NCI-H1105 treated with DMSO at 0.1 percent for 48 hours (cell line): ENCODE measurements at regions not wholly inside any gene's neighbourhood (a gene's known extent, or its start where the extent isn't known, plus 50 kb on each side); places are given as distances from the start of the nearest gene placed in this dataset.

ENCODE experiments used
- DNase-seq: peaks from one replicate; lab custom pipeline; 2025; lab: John Stamatoyannopoulos, UW

DNA sequence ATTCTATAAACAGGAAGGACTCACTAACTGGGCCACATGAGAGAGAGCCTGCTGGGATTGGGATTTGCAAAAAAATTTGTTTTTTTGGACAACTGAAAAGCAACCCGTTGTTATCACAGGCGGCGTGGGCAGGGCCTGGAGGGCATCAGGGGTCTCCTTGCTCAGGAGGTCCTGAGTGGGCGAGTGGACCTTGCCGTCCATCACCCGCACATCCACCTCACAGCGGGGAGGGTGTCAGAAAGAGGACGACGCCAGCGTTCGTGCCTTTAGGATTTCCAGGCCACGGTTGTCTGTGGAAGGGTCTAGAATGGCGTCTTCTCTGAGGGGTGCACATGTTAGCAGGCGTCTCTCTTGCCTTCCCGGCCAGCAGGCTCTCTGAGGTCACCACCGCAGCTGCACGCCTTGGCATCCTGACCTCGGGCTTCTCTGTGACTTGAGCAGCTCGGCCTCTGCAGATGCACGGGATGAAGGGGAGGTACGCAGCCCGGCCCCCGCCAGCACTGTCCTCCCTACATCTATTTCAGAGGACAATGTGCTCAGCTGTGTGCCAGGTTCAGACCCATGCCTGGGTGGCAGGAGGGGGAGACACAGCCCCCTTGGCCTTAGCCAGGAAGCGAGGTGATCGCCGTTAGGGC is 749.5 kb downstream of the BRD1 start:
- no peak for DNase-seq

DNA sequence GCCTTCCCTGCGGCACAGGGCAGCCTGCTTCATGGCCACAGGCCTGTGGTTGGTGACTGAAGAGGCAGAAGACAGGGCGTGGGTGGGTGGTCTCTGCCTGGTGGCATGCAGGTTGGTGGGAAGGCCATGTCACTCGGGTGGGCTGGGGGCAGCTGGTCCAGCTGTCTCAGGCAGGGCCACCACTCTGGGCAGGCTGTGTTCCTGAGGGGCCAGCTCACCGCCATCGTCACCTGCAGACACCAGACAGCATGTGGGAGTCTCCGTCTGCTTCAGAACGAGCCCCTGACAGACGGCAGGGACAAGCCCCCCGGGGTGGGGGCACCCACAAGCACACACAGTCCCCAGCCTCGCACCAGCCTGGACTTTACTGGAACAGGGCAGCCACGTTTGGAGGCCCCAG is 750.1 kb downstream of the BRD1 start:
- DNase-seq = no peak

DNA sequence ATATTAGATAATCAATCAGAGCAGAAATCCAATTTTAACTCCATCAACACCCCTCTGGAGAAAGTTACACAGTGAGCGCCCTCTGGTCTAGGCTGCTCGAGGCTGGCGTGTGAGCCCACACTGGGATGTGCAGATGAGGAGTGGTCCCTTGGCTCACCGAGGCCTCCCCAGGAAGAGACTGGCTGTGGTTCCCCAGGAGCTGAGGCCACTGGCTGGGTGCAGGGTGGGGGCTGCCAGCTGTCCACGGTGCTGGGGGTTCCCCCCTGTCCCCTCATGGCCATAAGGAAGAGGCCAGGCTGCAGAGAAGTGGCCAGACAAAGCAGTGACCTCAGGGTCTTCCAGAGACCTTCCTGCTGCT is 750.7 kb downstream of the BRD1 start:
- no peak for DNase-seq

DNA sequence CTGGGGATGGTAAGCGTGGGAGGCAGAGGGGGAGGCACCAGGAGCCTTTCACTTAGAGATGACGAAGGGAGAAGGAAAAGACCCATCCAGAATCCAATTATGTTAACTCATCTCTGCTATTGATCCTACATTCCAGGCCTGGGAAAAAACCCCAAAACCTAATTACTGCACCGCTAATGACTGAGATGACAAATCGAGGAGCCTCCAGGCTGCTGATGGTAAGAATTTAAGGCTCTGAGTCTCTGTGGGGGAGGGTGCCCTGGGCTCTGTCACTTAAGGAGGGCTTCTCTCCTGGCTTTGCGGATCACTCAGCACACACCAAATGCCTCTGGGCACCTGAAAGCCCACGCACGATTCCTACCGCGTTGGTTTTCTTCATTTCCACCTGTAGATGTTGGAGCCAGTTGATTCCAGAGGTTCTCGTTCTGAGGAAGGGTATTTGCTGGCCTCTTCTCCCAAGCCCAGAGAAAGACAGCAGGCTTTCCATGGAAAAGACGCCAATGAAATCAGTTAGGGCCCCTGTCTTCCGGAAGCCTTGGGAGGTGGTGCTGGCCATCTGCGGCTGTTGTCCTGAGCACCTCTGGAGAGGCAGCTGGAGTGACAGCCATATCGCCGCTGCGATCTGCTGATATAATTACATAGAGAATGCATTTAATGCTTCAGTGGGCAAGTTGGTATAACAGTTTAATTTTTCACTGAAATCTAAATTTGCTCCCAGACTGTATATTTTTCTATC is 751.2 kb downstream of the BRD1 start:
- no peak for DNase-seq

DNA sequence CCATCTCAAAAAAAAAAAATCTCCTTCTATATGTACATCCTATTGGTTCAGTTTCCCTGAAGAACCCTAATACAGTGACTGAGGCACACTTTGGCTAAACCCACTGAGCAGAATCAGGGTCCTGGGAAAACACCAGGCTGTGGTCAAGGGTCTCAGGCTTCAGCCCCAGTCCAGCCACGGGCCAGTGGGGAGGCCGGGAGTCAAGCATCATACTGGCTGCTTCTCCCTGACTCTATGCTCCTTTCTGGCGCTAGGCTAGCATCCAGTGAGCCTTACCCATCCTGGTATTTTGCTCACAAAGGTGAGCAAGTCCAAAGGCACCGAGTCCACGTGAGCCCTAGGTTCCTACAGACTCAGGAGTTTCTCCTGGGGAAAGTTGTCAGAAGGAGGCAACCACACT is 752.5 kb downstream of the BRD1 start:
- no peak for DNase-seq

DNA sequence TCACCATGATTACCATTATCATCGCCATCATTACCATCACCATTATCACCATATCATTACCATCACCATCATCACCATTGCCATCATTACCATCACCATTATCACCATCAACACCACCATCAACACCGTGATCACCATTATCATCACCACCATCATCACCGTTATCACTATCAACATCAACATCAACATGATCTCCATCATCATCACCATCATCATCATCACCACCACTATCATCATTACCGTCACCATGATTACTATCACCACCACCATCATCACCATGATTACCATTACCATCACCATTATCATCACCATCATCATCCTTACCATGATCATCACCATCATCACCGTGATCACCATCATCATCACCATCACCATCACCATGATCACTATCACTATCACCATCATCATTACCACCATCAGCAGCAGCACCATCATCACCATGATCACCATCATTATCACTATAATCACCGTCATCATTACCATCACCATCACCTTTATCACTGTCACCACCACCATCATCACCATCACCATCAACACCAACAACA is 753.7 kb downstream of the BRD1 start:
- no peak for DNase-seq

DNA sequence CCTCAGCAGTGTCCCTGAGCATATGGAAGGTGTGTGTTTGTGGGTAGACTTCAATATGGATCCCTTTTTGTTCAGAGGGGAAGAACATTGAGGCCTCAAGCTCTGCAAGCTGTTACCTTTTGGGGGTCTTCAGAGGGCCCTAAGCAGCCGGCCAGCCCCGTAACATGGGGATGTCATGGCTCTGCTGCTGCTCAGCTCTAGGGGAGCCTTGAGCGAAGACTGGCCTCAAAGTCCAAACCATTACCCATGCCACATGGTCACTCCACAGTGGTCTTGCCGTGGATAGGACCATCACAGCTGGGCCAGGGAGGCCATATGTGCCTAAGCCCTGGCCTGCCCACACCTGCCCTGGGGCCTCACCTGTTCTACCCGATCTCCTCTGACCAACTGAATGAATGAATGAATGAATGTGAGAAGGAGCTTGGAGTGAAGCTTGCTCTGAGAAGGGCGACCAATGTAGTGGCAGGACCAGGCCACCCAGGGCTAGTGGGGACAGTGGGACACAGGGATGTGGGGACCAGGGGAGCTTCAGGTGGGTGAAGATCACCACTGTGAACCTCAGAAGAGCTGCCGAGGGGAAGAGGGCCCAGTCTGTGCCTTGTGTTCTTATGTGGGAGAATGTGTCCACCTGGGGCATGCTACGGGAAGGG is 754.6 kb downstream of the BRD1 start:
- DNase-seq = no peak

DNA sequence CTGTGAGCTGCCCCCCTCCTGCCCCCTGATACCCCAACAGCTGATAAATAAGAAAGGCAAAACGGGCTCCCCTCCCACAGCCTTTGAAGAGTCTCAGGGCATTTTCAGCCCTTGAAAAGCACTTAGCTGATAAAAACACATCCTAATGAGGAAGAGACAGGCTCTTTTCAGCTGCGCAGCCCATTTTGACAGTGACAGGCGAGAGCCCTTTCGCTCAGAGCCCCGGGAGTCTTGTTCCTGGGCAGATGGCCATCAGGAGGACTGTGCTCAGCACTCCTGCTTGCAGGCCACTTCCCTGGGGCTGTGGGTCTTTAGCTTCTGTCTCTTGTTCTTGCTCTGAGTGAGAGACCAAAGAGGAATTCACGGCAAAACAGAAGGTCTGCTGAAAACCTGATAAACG is 757.2 kb downstream of the BRD1 start:
- no peak for DNase-seq

DNA sequence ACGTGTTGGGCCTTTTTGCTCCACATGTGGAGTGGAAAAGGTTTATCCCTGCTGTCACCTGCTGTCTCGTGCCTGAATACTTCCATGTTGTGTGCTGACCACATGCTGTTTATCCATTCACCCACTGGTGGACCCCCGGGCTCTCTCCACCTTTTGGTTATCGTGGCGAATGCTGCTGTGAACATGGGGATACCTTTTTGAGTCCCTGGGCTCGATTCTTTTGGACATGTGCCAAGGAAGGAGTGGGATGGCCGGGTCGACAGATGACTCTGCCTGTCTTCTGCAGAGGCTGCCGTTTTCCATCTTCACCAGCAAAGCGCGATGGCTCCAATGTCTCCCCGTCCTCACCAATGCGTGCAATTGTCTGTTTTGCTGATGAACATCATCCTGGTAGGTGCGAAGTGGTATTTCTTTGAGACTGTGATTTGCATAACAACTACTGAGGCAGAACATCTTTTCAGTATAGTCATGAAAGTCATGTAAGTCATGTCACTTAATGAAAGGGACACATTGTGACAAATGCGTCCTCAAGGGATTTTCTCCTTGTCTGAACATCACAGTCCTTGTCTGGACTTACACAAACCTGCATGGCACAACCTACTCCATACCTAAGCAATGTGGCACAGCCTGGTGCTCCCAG is 758.7 kb downstream of the BRD1 start:
- DNase-seq = no peak

DNA sequence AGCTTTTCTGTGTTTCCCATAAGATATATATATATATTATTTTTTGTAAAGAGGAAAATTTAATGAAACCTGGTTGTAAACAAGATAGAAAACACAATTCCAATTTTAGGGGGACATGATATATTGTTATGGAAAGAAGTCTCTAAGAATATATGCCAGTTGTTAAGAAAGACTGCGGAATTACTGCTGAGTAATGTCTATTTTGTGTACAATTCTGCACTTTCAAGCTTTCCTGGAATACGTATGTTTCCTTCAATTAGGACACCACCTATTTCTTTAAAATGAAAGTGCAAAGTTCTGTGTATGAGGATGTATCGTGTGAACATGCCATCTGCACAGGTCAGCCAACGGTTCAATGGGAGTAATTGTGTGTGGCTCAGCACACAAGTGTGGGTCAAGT is 760.2 kb downstream of the BRD1 start:
- no peak for DNase-seq

DNA sequence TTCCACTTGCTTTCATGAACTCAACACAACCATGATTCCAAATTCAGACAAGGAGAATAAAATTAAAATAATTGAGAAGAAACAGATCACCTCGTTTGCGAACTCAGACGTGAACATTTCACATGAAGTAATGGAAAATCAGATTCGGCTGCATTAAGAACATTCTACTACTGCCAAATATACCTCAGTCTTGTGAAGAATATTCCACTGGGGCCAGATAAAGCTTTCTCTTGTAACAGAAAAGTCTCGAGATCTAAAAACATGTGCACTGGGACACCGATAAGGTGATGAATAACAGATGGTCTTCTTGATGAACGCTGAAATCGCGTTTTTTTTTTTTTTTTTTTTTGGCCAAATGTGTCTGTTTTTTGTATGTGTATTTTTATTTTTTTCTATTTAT is 761.1 kb downstream of the BRD1 start:
- DNase-seq = no peak

DNA sequence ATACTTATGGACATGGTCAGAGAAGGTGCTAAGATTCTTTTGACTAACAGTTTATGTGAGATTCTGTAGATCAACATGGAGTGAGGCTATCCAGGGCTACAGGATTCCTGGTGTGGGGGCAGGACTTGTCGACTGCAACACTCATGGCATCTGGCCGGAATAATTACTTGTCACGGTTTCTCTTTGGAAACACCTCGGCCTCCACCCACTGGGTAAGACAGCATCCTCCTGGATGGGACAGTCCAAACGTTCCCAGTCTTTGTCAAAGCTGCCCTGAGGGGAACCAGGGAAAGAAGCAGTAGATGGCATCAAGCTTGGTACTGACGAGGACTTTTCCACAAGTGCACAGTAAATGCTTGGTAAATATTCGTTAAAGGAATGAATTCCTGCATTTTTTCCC is 762.8 kb downstream of the BRD1 start:
- no peak for DNase-seq

DNA sequence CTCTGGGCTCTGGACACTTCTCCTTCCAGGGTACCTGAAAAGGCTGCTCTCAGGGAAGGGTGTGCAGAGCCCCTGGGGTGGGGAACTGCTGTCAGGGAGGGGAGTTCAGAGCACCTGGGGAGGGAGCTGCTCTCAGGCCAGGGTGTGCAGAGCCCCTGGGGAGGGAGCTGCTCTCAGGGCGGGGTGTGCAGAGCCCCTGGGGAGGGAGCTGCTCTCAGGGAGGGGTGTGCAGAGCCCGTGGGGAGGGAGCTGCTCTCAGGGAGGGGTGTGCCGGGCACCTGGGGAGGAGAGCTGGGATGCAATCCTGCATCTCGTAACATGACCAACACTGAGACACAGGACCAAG is 764.2 kb downstream of the BRD1 start:
- DNase-seq = no peak

DNA sequence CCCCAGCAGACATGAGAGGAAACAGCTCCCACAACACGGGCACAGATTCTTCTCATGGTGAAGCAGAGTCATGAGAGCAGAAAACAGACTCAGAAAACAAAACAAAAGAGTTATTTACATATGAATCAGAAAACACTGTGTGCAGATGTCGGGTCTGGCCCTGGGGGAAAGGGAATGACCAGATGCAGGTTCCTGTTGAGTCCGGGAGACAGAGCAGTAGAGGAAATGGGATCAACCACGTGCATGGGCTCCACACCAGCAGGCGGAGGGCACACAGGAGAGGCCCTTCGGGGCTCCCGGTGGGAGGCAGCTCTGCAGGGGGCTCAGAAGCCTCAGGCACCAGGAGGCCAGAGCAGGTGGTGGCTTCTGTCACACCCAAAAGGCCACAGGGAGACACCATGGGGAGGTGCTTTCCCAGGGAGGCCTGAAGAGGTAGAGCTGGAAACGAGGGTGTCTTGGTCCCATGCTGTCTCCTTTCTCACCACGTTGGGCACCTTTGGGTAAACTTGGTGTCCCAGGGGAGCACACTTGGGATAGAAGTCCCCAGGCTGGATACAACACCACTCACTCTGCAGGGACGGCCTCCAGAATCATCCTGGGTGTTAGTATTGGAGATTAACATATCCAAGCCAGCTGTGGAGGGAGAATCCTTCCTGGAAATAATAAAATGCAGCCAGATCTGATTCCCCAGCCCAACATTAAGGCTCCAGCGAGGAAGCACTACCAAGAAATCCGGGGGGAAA is 764.7 kb downstream of the BRD1 start:
- DNase-seq = no peak

DNA sequence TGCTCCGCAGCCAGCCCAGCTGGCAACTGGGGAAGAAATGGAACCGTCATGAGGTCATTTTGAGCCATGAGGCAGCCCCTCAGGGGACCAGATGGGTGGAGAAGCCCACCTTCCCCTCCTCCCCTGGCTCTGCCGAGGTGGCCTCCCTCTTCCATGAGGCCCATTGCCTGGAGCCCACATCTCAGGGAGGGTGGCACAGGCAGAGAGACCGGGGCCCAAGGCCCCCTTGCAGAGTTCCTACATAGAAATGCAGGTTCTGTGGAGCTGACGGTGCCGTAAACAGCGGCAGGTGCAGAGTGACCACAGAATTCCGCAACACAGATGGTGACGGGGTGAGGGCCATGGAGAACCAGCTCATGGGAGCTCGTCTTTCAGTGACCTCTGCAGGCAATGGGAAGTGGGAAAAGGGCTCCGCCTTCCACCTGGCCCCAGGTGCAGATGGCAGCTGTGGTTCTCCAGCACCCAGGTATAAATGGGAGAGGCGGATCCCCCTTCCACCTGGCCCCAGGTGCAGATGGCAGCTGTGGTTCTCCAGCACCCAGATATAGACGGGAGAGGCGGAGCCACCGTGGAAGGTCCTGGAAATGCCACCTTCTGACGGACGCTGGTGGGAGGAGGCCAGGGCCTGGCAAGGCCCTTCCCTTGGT is 765.4 kb downstream of the BRD1 start:
- peak; percentile 5 for DNase-seq

DNA sequence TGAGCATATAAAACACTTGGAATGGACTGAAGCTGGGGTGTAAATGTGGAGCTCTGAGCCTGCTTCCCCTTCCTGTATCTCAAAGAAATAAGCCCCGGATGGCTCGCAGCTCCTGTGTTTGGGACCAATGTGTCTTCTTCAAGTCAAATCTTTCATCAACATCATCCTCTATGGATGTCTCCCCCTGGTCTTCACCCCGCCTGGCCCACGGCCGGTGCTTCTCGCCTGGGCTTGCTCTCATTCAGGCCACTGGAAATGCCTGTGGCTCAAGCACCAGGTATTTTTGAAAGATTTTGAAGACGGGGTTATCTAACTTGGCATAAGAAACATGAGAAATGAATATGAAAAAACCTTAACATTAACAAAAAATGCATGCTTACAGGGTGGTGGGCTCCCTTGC is 769.8 kb downstream of the BRD1 start:
- no peak for DNase-seq

DNA sequence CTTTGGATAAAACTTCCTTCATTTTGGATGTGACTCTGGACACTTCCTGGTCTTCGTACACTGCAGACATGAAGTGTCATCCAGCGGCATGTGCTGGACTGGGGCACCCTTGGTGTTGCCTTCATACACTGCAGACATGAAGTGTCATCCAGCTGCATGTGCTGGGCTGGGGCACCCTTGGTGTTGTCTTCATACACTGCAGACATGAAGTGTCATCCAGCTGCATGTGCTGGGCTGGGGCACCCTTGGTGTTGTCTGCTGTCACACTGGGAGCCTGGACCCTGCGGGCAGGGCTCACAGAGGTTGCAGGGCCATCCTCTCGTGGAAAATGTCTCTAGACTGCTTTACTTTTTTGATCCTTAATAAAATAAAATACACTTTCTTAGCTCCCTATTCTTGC is 771.4 kb downstream of the BRD1 start:
- DNase-seq = no peak

DNA sequence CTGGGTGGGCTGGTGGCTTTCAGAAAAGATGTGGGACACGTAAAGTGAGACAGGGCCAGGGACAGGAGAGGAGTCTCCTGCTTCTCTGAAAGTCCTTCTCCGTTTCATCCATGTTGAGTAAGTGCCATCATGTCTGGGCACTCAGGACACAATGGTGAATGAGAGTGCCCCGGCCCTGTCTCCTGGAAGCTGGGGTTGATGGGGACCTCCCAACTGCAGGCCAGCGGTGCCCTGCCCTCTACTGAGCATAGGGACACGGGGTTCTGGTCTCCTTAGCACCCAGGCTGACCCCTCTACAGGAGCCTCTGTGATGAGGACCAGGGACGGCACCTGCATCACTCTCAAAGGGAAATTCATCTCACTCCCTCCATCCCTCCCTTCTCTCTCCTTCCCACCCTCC is 772.3 kb downstream of the BRD1 start:
- no peak for DNase-seq

DNA sequence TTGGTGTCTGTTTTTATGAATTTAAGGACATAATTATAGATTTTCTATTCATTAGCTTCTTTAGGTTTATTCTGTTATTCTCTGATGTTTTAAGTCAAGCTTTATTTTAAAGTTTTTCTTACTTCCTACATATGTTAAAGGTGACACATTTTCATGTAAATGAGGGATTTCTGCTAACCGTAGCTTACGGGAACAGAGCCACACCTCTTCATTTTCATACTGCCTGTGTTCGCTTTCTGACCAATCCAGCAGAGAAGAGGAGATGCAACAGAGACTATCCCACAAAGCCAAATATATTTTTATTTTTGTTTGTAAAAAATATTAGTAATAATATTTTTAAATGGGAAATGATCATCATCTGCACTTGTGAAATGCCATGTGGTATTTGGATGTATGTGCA is 774.1 kb downstream of the BRD1 start:
- DNase-seq = no peak

DNA sequence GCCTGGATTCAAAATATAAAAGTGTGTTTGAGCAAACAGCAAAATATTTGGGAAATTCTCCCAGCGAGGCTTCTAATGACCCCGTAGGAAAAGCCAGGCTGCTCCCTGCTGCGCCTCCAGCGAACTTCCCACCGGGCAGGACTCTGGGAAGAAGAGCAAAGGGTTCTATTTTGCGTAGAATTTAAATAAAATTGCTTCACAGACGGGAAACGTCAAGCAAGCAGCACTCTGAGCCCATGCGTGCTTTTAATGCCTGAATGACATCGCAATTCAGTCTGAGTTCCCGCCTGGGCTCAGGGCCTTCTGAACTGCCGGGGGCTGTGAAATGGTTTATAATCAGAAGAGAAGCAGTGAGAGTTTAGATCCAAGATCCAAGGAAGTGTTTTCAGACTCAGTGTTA is 775.1 kb downstream of the BRD1 start:
- no peak for DNase-seq

DNA sequence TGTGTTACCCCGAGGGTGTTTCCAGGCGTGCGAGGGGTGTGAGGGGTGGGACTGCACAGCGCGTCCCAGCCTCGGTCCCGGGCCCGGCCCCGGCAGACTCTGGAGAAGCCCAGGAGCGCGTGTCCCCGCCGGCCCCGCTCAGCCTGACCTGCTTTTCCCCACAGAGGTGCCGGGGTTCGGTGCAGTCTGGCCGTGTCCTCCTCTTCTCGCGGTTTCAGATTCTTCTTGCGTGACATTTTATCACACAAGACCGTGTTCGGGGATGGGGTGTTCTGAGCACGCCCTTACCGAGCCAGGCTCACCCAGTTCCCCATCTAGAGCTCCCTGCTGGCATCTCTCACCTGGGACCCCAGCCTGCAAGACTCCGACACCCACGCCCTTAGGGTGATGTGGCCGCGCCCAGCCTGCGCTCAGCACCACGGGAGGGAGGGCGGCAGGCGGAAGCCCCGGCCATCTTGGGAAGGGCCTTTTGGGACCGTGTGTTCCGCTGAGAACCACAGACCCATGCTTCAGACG is 775.6 kb downstream of the BRD1 start:
- DNase-seq = no peak
